HCT116 (cell line): ENCODE measurements at regions not wholly inside any gene's neighbourhood (a gene's known extent, or its start where the extent isn't known, plus 50 kb on each side); places are given as distances from the start of the nearest gene placed in this dataset.
A peak's percentile ranks its signal among the peaks of the same experiment; 100 is the strongest.

ENCODE experiments used
- ATAC-seq: fragments of 200-7000 bp; cut with Tn5 transposase; 2 replicates; pipeline ENCODE4 v1.9.1; 2020; ENCODE audit warnings: mild to moderate bottlenecking, moderate library complexity
- BruUV-seq: library from RNA; stranded (reverse); fragments of 400-500 nt; replicated peaks from 2 replicates; lab custom pipeline; 2021; lab: Mats Ljungman, UMichigan
- CTCF ChIA-PET: fragments of 300-600 bp; sonication (Branson Sonifier 250); formaldehyde crosslinking; loops from one replicate; lab custom pipeline; 2021; ENCODE audit warnings: antibody characterized with exemption; lab: Charles Lee
- POLR2A ChIA-PET: fragments of 300-600, 350-600 bp; sonication (Branson Sonifier 250); formaldehyde crosslinking; loops from one replicate; lab custom pipeline; 2021; ENCODE audit warnings: antibody characterized with exemption; lab: Charles Lee
- RAD21 ChIA-PET, 2 experiments: fragments of 300-600 bp; sonication (Branson Sonifier 250); formaldehyde crosslinking; loops; one replicate each; lab custom pipeline; 2023; ENCODE audit warnings: low total read pairs in 2 of 2; ENCODE audit not compliant: uncharacterized antibody in 2 of 2, unreplicated experiment in 2 of 2, low non-redundant PET in 1 of 2; lab: Charles Lee
- DNase-seq: peaks from one replicate; pipeline ENCODE4 v3.0.0-alpha.2; 2010; ENCODE audit warnings: low read depth, low spot score
- H2AFZ ChIP-seq: fragments of 200-600 bp; shearing (Covaris generic), sonication (generic); 2 replicates; pipeline ENCODE4 v1.6.1; 2017; ENCODE audit warnings: low read depth, mixed run types, mixed read lengths, antibody characterized with exemption, low read length; ENCODE audit not compliant: poor library complexity, severe bottlenecking
- H3K27ac ChIP-seq: 2 replicates; pipeline ENCODE4 v1.5.1; 2012; ENCODE audit warnings: low read depth, low read length
- H3K27me3 ChIP-seq: fragments of 200-600 bp; sonication (generic); 2 replicates; pipeline ENCODE4 v1.6.1; 2016; ENCODE audit warnings: mixed run types, low read length, mixed read lengths; ENCODE audit not compliant: insufficient read depth
- H3K36me3 ChIP-seq, 2 experiments: fragments of 200-500 bp in 1 of 2; fragments of 200-600 bp in 1 of 2; sonication (Bioruptor generic) in 1 of 2; sonication (generic) in 1 of 2; 2 replicates each; pipeline versions ENCODE4 v1.5.1 to v1.6.1; 2014 to 2016; ENCODE audit warnings: low read length in 2 of 2, inconsistent platforms in 1 of 2, mixed read lengths in 1 of 2, mixed run types in 1 of 2; ENCODE audit not compliant: insufficient read depth in 2 of 2, control insufficient read depth in 1 of 2
- H3K4me1 ChIP-seq, 2 experiments: fragments of 200-600 bp in 1 of 2; sonication (generic) in 1 of 2; 2 replicates each; pipeline versions ENCODE4 v1.5.1 to v1.6.1; 2012 to 2017; ENCODE audit warnings: low read length in 2 of 2, inconsistent platforms in 1 of 2, mild to moderate bottlenecking in 1 of 2, mixed read lengths in 1 of 2, mixed run types in 1 of 2, moderate library complexity in 1 of 2; ENCODE audit not compliant: insufficient read depth in 2 of 2, control insufficient read depth in 1 of 2
- H3K4me2 ChIP-seq: fragments of 200-600 bp; sonication (generic); 2 replicates; pipeline ENCODE4 v1.6.1; 2017; ENCODE audit warnings: mixed run types, low read length, mixed read lengths
- H3K4me3 ChIP-seq, 2 experiments: fragments of 200-600 bp in 1 of 2; sonication (generic) in 1 of 2; replicated peaks in 1 of 2; 2 replicates each; pipeline ENCODE4 v1.5.1; 2011 to 2016; ENCODE audit warnings: low read length in 2 of 2, control low read depth in 1 of 2, low read depth in 1 of 2, mild to moderate bottlenecking in 1 of 2, mixed read lengths in 1 of 2, mixed run types in 1 of 2
- H3K79me2 ChIP-seq: fragments of 200-600 bp; sonication (generic); 2 replicates; pipeline ENCODE4 v1.6.1; 2017; ENCODE audit warnings: mild to moderate bottlenecking, mixed run types, low read length, moderate library complexity, mixed read lengths; ENCODE audit not compliant: insufficient read depth
- H3K9ac ChIP-seq: fragments of 200-600 bp; sonication (generic); 2 replicates; pipeline ENCODE4 v1.6.1; 2016; ENCODE audit warnings: low read length, mixed read lengths
- H3K9me2 ChIP-seq: fragments of 200-600 bp; sonication (generic), shearing (Covaris generic); 2 replicates; pipeline ENCODE4 v1.6.1; 2017; ENCODE audit warnings: mixed run types, mild to moderate bottlenecking, moderate library complexity; ENCODE audit not compliant: insufficient read depth
- H3K9me3 ChIP-seq, 2 experiments: fragments of 200-500 bp in 1 of 2; fragments of 200-600 bp in 1 of 2; sonication (Bioruptor generic) in 1 of 2; sonication (generic) in 1 of 2; 2 replicates each; pipeline ENCODE4 v1.6.1; 2014 to 2017; ENCODE audit warnings: low read length in 2 of 2, mixed read lengths in 2 of 2, inconsistent platforms in 1 of 2, low read depth in 1 of 2, mild to moderate bottlenecking in 1 of 2, mixed run types in 1 of 2, moderate library complexity in 1 of 2; ENCODE audit not compliant: control insufficient read depth in 1 of 2, insufficient read depth in 1 of 2
- H4K20me1 ChIP-seq: fragments of 200-600 bp; sonication (generic), shearing (Covaris generic); 2 replicates; pipeline ENCODE4 v1.6.1; 2017; ENCODE audit warnings: mixed run types, mild to moderate bottlenecking, moderate library complexity; ENCODE audit not compliant: insufficient read depth
- CEBPB ChIP-seq: IDR thresholded peaks from 2 replicates; pipeline ENCODE4 v1.6.1; 2012; ENCODE audit warnings: low read depth
- ELF1 ChIP-seq: IDR thresholded peaks from 2 replicates; pipeline ENCODE4 v1.6.1; 2012; ENCODE audit warnings: low read depth, borderline replicate concordance
- JUND ChIP-seq: IDR thresholded peaks from 2 replicates; pipeline ENCODE4 v1.6.1; 2012
- POLR2A ChIP-seq: IDR thresholded peaks from 2 replicates; pipeline ENCODE4 v1.7.0; 2011; ENCODE audit warnings: borderline replicate concordance; ENCODE audit not compliant: insufficient read depth, insufficient read length; ENCODE audit errors: extremely low read depth
- TCF7L2 ChIP-seq: IDR thresholded peaks from 2 replicates; pipeline ENCODE4 v1.7.0; 2011; ENCODE audit warnings: borderline replicate concordance, inconsistent platforms; ENCODE audit not compliant: insufficient read depth, insufficient read length; ENCODE audit errors: extremely low read depth
- YY1 ChIP-seq: IDR thresholded peaks from 2 replicates; pipeline ENCODE4 v1.6.1; 2011; ENCODE audit warnings: low read length, low read depth, moderate library complexity, mild to moderate bottlenecking; ENCODE audit not compliant: insufficient replicate concordance; ENCODE audit errors: extremely low read depth
- intact Hi-C: fragments of 100-400 bp; cut with micrococcal nuclease; formaldehyde crosslinking; loops from 2 replicates; pipeline ENCODE4 v1.10.0; 2022
- TF ChIP-seq, protein P1 (sequence below), 3 experiments: fragments of 200-600 bp in 1 of 3; sonication (generic) in 1 of 3; IDR thresholded peaks in 2 of 3; conservative IDR thresholded peaks in 1 of 3; 2 replicates each; pipeline ENCODE4 v1.5.1; 2012 to 2017; ENCODE audit warnings: low read depth in 2 of 3, low read length in 2 of 3, antibody characterized with exemption in 1 of 3, borderline replicate concordance in 1 of 3, control low read depth in 1 of 3, mild to moderate bottlenecking in 1 of 3, mixed read lengths in 1 of 3, mixed run types in 1 of 3, moderate library complexity in 1 of 3; ENCODE audit not compliant: insufficient read depth in 1 of 3

DNA sequence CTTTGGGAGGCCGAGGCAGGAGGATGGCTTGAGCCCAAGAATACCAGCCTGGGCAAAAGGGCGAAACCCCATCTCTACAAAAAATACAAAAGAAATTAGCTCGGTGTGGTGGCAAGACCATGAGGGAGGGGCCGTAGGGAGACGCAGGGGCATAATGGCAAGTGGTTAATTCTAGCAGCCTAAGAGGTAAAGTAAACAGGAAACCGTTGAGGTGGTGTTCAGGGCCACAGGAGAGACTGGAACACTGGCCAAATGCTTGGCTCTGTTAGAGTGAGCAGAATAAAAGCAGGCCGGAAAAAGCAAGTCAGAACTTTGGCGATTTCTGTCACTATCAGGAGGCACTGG, 89.2 kb downstream of the RIPK4 start:
- Histone ChIP-seq H3K27ac (peak overlapping the region; percentile 83; the same call in 1 of the 2 replicates), H3K9me2 (no peaks in the 10 kb centered on the region), H2AFZ (peak overlapping the region; percentile 19), H3K36me3 (no peaks in the 10 kb centered on the region), H3K4me3 (no peak overlapping the region), H3K79me2 (no peaks in the 10 kb centered on the region), H3K9me3 (no peaks in the 10 kb centered on the region), H4K20me1 (no peaks in the 10 kb centered on the region), H3K27me3 (no peaks in the 10 kb centered on the region), H3K9ac (peak overlapping the region; percentile 61; the same call in 1 of the 2 replicates), H3K4me2 (peak overlapping the region; percentile 79), H3K4me1 (peaks cover 25 to 31% of the 10 kb centered on the region in 2 experiments)
- DNase-seq (no peak), ATAC-seq (no peak)
- TF ChIP-seq, protein P1, sequence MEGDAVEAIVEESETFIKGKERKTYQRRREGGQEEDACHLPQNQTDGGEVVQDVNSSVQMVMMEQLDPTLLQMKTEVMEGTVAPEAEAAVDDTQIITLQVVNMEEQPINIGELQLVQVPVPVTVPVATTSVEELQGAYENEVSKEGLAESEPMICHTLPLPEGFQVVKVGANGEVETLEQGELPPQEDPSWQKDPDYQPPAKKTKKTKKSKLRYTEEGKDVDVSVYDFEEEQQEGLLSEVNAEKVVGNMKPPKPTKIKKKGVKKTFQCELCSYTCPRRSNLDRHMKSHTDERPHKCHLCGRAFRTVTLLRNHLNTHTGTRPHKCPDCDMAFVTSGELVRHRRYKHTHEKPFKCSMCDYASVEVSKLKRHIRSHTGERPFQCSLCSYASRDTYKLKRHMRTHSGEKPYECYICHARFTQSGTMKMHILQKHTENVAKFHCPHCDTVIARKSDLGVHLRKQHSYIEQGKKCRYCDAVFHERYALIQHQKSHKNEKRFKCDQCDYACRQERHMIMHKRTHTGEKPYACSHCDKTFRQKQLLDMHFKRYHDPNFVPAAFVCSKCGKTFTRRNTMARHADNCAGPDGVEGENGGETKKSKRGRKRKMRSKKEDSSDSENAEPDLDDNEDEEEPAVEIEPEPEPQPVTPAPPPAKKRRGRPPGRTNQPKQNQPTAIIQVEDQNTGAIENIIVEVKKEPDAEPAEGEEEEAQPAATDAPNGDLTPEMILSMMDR (IDR thresholded peaks at IDR 0.05 in 2 of 3, conservative IDR thresholded peaks at IDR 0.05 in 1 of 3; ENCODE audit: borderline replicate concordance in 1 of 3, insufficient read depth in 1 of 3, low read depth in 2 of 3, low read length in 2 of 3), result no peak
- no peak for TF ChIP-seq CEBPB
- no peak for TF ChIP-seq ELF1
- BruUV-seq, result no TSS peak
- ChIA-PET CTCF (interaction anchor here (1.2 kb wide), 1 partner anchor 65 kb away, joined by 4 read pairs; no protein-coding TSS in a partner anchor), POLR2A (interaction anchor here (0.9 kb wide), 1 partner anchor 50 kb away, joined by 3 read pairs; no protein-coding TSS in a partner anchor), RAD21 (interaction anchor here in 1 of 2 experiments (0.8 kb wide), 1 partner anchor 37 kb away, joined by 3 read pairs; no protein-coding TSS in a partner anchor)
- intact Hi-C loops, result loop anchor here (5.0 kb wide), 1 partner anchor 90 kb away; the partner anchor contains the start of gene RIPK4

DNA sequence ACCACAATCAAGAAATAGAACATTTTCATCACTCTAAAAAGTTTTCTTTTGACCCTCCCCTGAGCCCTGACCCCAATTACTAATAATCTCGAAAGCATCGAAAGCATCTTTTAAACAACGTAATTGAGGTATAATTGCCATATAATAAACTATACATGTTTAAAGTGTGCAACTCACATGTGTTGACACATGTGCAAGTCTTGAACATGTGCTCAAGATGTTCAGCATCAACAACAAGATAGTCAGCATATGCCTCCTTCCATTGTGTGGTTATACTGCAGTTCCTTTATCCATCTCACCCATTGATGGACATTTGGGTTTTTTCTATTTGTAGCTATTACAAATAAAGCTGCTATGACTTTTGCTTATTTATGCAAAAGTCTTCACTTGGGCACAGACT, 90.7 kb downstream of the RIPK4 start:
- H3K4me1 ChIP-seq, result peaks cover 25 to 31% of the 10 kb centered on the region in 2 experiments
- CTCF ChIA-PET, result no interaction called here
- no peaks in the 10 kb centered on the region for H3K36me3 ChIP-seq
- no TSS peak for BruUV-seq
- no peaks in the 10 kb centered on the region for H3K79me2 ChIP-seq
- RAD21 ChIA-PET, result no interaction called here
- H3K4me3 ChIP-seq, result no peak overlapping the region
- intact Hi-C loops, result loop anchor here (5.0 kb wide), 1 partner anchor 91 kb away; the partner anchor contains the start of gene RIPK4
- DNase-seq (no peak), ATAC-seq (no peak)
- no peaks in the 10 kb centered on the region for H3K27me3 ChIP-seq
- no peak overlapping the region for H3K4me2 ChIP-seq
- TF ChIP-seq YY1 (no peak), JUND (no peak), TCF7L2 (no peak), POLR2A (no peak)
- no peaks in the 10 kb centered on the region for H4K20me1 ChIP-seq
- POLR2A ChIA-PET, result interaction anchor here (0.6 kb wide), 1 partner anchor 175 kb away, joined by 5 read pairs; no protein-coding TSS in a partner anchor
- H3K9me2 ChIP-seq, result no peaks in the 10 kb centered on the region
- no peak overlapping the region for H3K27ac ChIP-seq
- no peak overlapping the region for H2AFZ ChIP-seq
- no peaks in the 10 kb centered on the region for H3K9me3 ChIP-seq
- H3K9ac ChIP-seq, result no peak overlapping the region
